HUES6 (cell line): ENCODE measurements at regions not wholly inside any gene's neighbourhood (a gene's known extent, or its start where the extent isn't known, plus 50 kb on each side); places are given as distances from the start of the nearest gene placed in this dataset.
"Not testable (repeated sequence)": the region's sequence is repeated elsewhere in the genome, so short reads cannot be mapped to it uniquely, and the experiment has no call there.

Experiments
- H3K27ac ChIP-seq: 2 replicates; pipeline ENCODE4 v1.7.0; 2013; ENCODE audit warnings: low read depth, mild to moderate bottlenecking, low read length, inconsistent platforms
- H3K27me3 ChIP-seq: 2 replicates; pipeline ENCODE4 v1.6.1; 2013; ENCODE audit warnings: low read length; ENCODE audit not compliant: control insufficient read depth, insufficient read depth
- H3K36me3 ChIP-seq: 2 replicates; pipeline ENCODE4 v1.6.1; 2013; ENCODE audit warnings: low read length; ENCODE audit not compliant: control insufficient read depth, insufficient read depth
- H3K4me1 ChIP-seq: 2 replicates; pipeline ENCODE4 v1.6.1; 2013; ENCODE audit warnings: low read length; ENCODE audit not compliant: control insufficient read depth, insufficient read depth
- H3K4me3 ChIP-seq: 2 replicates; pipeline ENCODE4 v1.5.1; 2013; ENCODE audit warnings: low read depth, low read length
- H3K9ac ChIP-seq: one replicate; pipeline ENCODE4 v1.6.1; 2013; ENCODE audit warnings: mild to moderate bottlenecking, low read length
- H3K9me3 ChIP-seq: 2 replicates; pipeline ENCODE4 v1.6.1; 2013; ENCODE audit warnings: low read depth, low read length; ENCODE audit not compliant: control insufficient read depth, insufficient read depth

- Histone ChIP-seq H3K4me1 (no peaks in the 10 kb centered on the region), H3K9me3 (peaks cover 12% of the 10 kb centered on the region; the same call in 1 of the 2 replicates), H3K4me3 (no peak overlapping the region), H3K27me3 (no peaks in the 10 kb centered on the region), H3K9ac (no peak overlapping the region), H3K36me3 (no peaks in the 10 kb centered on the region), H3K27ac (no peak overlapping the region)
Observed at GRCh38 chrX:146041741-146042140, 224.1 kb downstream of the SLITRK2 start.

- H3K4me3 ChIP-seq, H3K9ac ChIP-seq, H3K36me3 ChIP-seq, H3K4me1 ChIP-seq, H3K27me3 ChIP-seq, H3K27ac ChIP-seq: not testable (repeated sequence)
- peaks cover 20% of the 10 kb centered on the region; the same call in 1 of the 2 replicates for H3K9me3 ChIP-seq
Observed at GRCh38 chrX:146046011-146046715, 228.5 kb downstream of the SLITRK2 start.

GRCh38 chrX:146049568-146049967 lies 231.9 kb downstream of the SLITRK2 start:
- H3K4me3 ChIP-seq, H3K9ac ChIP-seq, H3K27me3 ChIP-seq, H3K4me1 ChIP-seq, H3K36me3 ChIP-seq, H3K27ac ChIP-seq: not testable (repeated sequence)
- H3K9me3 ChIP-seq, result peaks cover 15% of the 10 kb centered on the region; the same call in 1 of the 2 replicates

GRCh38 chrX:146054311-146054710 lies 236.7 kb downstream of the SLITRK2 start:
- Histone ChIP-seq H3K27me3 (no peaks in the 10 kb centered on the region; the same call in 1 of the 2 replicates), H3K9me3 (peaks cover 5% of the 10 kb centered on the region; the same call in 1 of the 2 replicates)

GRCh38 chrX:146055733-146056132 lies 238.1 kb downstream of the SLITRK2 start:
- H3K9me3 ChIP-seq, result no peaks in the 10 kb centered on the region; the same call in 1 of the 2 replicates
- no peaks in the 10 kb centered on the region; the same call in 1 of the 2 replicates for H3K27me3 ChIP-seq
- H3K9ac ChIP-seq, result no peak overlapping the region
- no peak overlapping the region for H3K4me3 ChIP-seq
- no peaks in the 10 kb centered on the region for H3K36me3 ChIP-seq
- H3K4me1 ChIP-seq, result no peaks in the 10 kb centered on the region
- no peak overlapping the region for H3K27ac ChIP-seq

More at GRCh38 chrX:146054311-146054710, 236.7 kb downstream of the SLITRK2 start:
- Histone ChIP-seq H3K36me3 (no peaks in the 10 kb centered on the region), H3K9ac (no peak overlapping the region), H3K4me1 (no peaks in the 10 kb centered on the region), H3K27ac (no peak overlapping the region), H3K4me3 (no peak overlapping the region)

GRCh38 chrX:146056511-146057081 lies 239.0 kb downstream of the SLITRK2 start:
- Histone ChIP-seq H3K9me3 (no peaks in the 10 kb centered on the region; the same call in 1 of the 2 replicates), H3K4me3 (no peak overlapping the region), H3K4me1 (no peaks in the 10 kb centered on the region), H3K9ac (no peak overlapping the region), H3K27me3 (no peaks in the 10 kb centered on the region; the same call in 1 of the 2 replicates), H3K27ac (no peak overlapping the region), H3K36me3 (no peaks in the 10 kb centered on the region)

GRCh38 chrX:146064156-146064555 lies 246.5 kb downstream of the SLITRK2 start:
- no peaks in the 10 kb centered on the region for H3K9me3 ChIP-seq
- H3K27me3 ChIP-seq, result peaks cover 3% of the 10 kb centered on the region; the same call in 1 of the 2 replicates
- H3K9ac ChIP-seq, result no peak overlapping the region
- no peak overlapping the region for H3K4me3 ChIP-seq
- peaks cover 6% of the 10 kb centered on the region; the same call in 1 of the 2 replicates for H3K4me1 ChIP-seq
- no peaks in the 10 kb centered on the region for H3K36me3 ChIP-seq
- H3K27ac ChIP-seq, result no peak overlapping the region

GRCh38 chrX:146090732-146091131 lies 273.1 kb downstream of the SLITRK2 start:
- H3K27ac ChIP-seq, result no peak overlapping the region
- no peaks in the 10 kb centered on the region for H3K27me3 ChIP-seq
- H3K9me3 ChIP-seq, result peaks cover 23% of the 10 kb centered on the region; the same call in 1 of the 2 replicates

GRCh38 chrX:146109362-146109761 lies 291.7 kb downstream of the SLITRK2 start:
- Histone ChIP-seq H3K9me3 (peaks cover 3% of the 10 kb centered on the region; the same call in 1 of the 2 replicates), H3K4me3 (no peak overlapping the region), H3K36me3 (no peaks in the 10 kb centered on the region), H3K27ac (no peak overlapping the region), H3K27me3 (no peaks in the 10 kb centered on the region), H3K9ac (no peak overlapping the region), H3K4me1 (no peaks in the 10 kb centered on the region)

More at GRCh38 chrX:146090732-146091131, 273.1 kb downstream of the SLITRK2 start:
- Histone ChIP-seq H3K4me1 (no peaks in the 10 kb centered on the region), H3K4me3 (no peak overlapping the region), H3K9ac (no peak overlapping the region), H3K36me3 (no peaks in the 10 kb centered on the region)

- not testable (repeated sequence) for H3K4me1 ChIP-seq, H3K9ac ChIP-seq, H3K27ac ChIP-seq, H3K9me3 ChIP-seq, H3K27me3 ChIP-seq, H3K36me3 ChIP-seq, H3K4me3 ChIP-seq
Observed at GRCh38 chrX:146119074-146119473, 301.4 kb downstream of the SLITRK2 start.

GRCh38 chrX:146127617-146128016 lies 310.0 kb downstream of the SLITRK2 start:
- Histone ChIP-seq H3K9me3 (no peaks in the 10 kb centered on the region), H3K27me3 (no peaks in the 10 kb centered on the region; the same call in 1 of the 2 replicates), H3K9ac (no peak overlapping the region), H3K4me1 (no peaks in the 10 kb centered on the region), H3K4me3 (no peak overlapping the region), H3K36me3 (no peaks in the 10 kb centered on the region), H3K27ac (no peak overlapping the region)
